ENCODE measurements at regions not wholly inside any gene's neighbourhood (a gene's known extent, or its start where the extent isn't known, plus 50 kb on each side); places are given as distances from the start of the nearest gene placed in this dataset.

GRCh38 chr4:85106805-85107336 is 140.4 kb upstream of the WDFY3 start:
- TF ChIP-seq CTCF (IDR thresholded peaks at IDR 0.05) (no peak), POLR2A (IDR thresholded peaks at IDR 0.05) (no peak)
